Endothelial cell of umbilical vein (primary cell): ENCODE measurements at regions not wholly inside any gene's neighbourhood (a gene's known extent, or its start where the extent isn't known, plus 50 kb on each side); places are given as distances from the start of the nearest gene placed in this dataset.

Experiments used
- EZH2 ChIP-seq: IDR thresholded peaks from 2 replicates; pipeline ENCODE4 v1.6.1; 2012; ENCODE audit warnings: borderline replicate concordance, low read depth, mild to moderate bottlenecking, moderate library complexity, low read length, inconsistent platforms; ENCODE audit not compliant: severe bottlenecking
- POLR2AphosphoS5 ChIP-seq: IDR thresholded peaks from 2 replicates; pipeline ENCODE4 v1.6.1; 2012; ENCODE audit warnings: low read depth, mild to moderate bottlenecking, control low read depth, low read length, moderate library complexity; ENCODE audit not compliant: insufficient read depth
- TF ChIP-seq, protein P1 (sequence below), 2 donors: IDR thresholded peaks; 1 replicate in 1 of 2; 2 replicates in 1 of 2; pipeline ENCODE4 v1.5.1; 2011; ENCODE audit warnings: low read length in 2 of 2, mild to moderate bottlenecking in 2 of 2, moderate library complexity in 2 of 2, control low read depth in 1 of 2, inconsistent platforms in 1 of 2, low read depth in 1 of 2; ENCODE audit not compliant: insufficient read depth in 1 of 2; ENCODE audit errors: extremely low read depth in 1 of 2

DNA sequence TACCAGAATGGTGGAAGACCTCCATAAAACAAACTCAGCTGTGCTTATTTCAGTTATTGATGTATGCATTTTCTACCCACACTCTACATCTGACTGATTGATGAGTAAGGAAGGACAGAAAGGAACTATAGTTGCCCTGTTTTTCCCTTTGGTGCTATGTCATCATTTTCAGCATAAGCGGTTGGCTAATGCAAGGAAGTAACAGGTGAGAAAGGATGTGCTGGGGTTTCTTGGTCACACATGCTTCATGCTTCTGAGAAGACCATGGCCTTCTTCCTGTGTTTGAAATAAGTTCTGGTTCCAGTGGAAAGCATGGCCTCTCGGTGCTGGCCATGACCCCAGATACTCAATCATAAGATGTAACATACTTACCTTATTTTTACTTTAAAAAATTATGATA lies 541.2 kb downstream of the PTPRU start:
- no peak for TF ChIP-seq POLR2AphosphoS5
- TF ChIP-seq, protein P1, sequence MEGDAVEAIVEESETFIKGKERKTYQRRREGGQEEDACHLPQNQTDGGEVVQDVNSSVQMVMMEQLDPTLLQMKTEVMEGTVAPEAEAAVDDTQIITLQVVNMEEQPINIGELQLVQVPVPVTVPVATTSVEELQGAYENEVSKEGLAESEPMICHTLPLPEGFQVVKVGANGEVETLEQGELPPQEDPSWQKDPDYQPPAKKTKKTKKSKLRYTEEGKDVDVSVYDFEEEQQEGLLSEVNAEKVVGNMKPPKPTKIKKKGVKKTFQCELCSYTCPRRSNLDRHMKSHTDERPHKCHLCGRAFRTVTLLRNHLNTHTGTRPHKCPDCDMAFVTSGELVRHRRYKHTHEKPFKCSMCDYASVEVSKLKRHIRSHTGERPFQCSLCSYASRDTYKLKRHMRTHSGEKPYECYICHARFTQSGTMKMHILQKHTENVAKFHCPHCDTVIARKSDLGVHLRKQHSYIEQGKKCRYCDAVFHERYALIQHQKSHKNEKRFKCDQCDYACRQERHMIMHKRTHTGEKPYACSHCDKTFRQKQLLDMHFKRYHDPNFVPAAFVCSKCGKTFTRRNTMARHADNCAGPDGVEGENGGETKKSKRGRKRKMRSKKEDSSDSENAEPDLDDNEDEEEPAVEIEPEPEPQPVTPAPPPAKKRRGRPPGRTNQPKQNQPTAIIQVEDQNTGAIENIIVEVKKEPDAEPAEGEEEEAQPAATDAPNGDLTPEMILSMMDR (IDR thresholded peaks at IDR 0.05; ENCODE audit: extremely low read depth in 1 of 2, insufficient read depth in 1 of 2, low read depth in 1 of 2, low read length in 2 of 2) = no peak
- no peak for TF ChIP-seq EZH2
